LNCaP clone FGC (cell line): ENCODE measurements at regions not wholly inside any gene's neighbourhood (a gene's known extent, or its start where the extent isn't known, plus 50 kb on each side); places are given as distances from the start of the nearest gene placed in this dataset.

Experiments used
- DNase-seq: peaks from one replicate; pipeline ENCODE4 v3.0.0-alpha.2; 2011; ENCODE audit warnings: low read depth
- H3K4me3 ChIP-seq: 2 replicates; pipeline ENCODE4 v1.5.1; 2011; ENCODE audit warnings: mild to moderate bottlenecking, low read depth, low read length, control low read depth
- TF ChIP-seq, protein P1 (sequence below): IDR thresholded peaks from 2 replicates; pipeline ENCODE4 v1.5.1; 2012; ENCODE audit warnings: mild to moderate bottlenecking; ENCODE audit not compliant: control insufficient read depth, insufficient read depth; ENCODE audit errors: extremely low read depth

DNA sequence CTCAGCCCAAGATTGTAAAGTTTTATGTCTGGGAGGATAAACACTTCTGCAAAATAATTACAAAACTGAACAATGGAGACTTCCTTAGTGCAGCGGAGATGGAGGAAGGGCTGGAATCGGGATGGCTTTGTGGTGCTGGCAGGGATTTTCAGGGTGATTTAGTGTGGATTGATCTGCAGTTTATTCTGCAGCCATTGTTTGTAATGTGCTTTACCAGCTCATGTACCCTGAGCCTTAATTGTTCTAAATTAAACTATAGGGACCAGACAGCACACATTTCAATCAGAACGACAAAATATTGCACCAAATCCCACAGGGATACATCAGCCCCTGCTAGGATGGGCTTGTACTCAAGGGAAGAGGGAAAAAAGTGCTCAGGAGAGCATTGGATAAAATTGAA is 103.2 kb upstream of the ONECUT1 start:
- TF ChIP-seq, protein P1, sequence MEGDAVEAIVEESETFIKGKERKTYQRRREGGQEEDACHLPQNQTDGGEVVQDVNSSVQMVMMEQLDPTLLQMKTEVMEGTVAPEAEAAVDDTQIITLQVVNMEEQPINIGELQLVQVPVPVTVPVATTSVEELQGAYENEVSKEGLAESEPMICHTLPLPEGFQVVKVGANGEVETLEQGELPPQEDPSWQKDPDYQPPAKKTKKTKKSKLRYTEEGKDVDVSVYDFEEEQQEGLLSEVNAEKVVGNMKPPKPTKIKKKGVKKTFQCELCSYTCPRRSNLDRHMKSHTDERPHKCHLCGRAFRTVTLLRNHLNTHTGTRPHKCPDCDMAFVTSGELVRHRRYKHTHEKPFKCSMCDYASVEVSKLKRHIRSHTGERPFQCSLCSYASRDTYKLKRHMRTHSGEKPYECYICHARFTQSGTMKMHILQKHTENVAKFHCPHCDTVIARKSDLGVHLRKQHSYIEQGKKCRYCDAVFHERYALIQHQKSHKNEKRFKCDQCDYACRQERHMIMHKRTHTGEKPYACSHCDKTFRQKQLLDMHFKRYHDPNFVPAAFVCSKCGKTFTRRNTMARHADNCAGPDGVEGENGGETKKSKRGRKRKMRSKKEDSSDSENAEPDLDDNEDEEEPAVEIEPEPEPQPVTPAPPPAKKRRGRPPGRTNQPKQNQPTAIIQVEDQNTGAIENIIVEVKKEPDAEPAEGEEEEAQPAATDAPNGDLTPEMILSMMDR: no peak
- H3K4me3 ChIP-seq: no peak overlapping the region
- DNase-seq: no peak

DNA sequence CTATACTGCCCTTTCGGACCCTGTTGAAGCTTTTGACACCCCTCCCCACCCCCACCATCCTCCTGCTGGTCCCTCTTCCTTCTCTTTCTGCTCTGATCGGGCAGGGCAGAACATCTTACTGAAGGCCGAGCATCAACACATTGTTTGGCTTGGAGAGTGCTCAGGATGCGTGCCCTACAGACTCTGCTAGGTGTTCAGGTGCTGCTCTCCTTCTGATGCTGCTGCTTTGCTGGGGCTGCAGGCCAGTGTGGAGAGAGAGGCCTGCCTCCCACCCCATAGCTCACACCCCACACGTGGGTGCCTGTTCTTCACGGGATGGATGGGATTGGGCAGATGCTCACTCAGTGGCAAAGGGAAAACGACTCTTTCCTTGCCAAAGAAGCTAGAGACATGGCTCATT is 89.8 kb upstream of the ONECUT1 start:
- H3K4me3 ChIP-seq: no peak overlapping the region
- no peak for DNase-seq
- TF ChIP-seq, protein P1: no peak

DNA sequence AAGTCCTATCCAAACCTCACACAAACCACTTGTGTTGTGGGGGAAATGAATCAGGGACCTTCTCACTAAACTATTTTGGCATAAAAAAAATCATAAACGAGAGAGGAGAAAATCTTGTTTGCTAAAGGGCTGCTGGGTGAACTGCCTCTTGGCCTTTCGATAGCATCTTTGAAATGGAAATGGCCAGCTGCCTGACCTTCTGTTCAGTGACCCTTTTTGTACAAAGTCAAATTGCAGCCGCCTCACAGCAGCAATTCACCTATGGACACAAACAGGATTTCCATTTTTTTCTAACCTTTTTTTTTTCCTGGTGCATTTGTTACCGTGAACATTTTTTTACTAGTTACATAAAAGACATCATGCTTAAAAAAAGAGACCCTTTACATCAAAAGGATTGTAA is 89.0 kb upstream of the ONECUT1 start:
- H3K4me3 ChIP-seq: no peak overlapping the region
- no peak for DNase-seq
- TF ChIP-seq, protein P1: no peak

DNA sequence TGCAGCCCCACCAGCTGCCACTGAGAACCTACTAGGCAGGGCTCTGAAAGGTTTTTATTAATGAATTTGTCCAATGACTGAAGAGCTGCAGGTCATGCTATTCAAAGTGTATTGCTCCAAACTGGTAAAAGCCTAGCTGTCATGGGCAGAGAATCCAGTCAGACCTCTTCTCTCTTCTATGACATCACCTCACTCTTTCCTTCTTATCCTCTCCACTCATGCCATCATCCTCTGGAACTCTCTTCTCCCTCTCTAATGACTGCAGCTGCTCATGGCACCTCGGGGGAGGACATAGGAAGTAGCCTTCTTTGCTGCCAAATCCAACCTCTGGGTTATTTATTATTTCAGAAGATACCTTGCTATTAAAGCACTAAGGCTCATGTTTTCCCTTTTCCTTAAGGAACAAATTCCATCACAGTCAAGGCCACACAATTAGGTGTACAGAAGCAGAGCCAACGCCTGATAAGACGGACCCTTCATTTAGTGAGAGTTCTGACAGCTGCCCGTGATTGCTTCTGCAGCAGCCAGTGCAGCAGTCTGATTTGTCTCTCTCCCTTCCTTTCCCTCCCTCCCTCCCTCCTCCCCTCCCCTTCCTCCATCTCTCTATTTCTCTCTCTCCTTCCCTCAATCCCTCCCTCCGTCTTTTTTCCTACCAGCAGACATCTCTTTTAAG is 87.0 kb upstream of the ONECUT1 start:
- DNase-seq: no peak
- TF ChIP-seq, protein P1: no peak
- no peak overlapping the region for H3K4me3 ChIP-seq

DNA sequence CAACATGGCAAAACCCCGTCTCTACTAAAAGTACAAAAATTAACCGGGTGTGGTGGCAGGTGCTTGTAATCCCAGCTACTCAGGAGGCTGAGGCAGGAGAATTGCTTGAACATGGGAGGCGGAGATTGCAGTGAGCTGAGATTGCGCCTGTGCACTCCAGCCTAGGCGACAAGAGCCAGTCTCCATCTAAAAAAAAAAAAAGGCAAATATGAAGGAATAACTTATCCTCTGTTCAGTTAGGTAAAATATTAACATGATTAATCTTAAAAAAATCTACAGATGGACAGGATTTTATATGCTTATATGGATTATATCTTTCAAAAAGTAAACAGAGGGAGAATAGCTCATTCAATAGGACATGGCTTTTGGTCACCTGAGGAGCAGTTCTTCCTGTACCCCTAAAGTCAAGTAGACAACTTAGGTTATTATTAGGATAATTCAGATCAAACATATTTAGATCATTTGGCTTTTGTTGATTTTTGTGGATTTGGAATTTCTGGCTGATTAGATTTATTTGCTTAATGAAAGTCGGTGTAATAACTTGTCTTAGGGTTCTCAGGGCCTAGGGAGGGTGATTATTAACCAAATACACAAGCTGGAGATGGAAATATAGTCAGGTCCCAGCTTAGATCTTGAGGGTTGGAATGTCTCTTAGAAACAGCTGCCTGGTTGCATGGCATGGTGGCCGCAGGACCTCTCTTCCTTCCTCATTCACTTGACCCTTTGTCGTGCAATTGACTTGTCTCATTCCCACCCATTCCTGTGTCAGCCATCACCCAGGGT is 82.1 kb upstream of the ONECUT1 start:
- TF ChIP-seq, protein P1: no peak
- DNase-seq: no peak
- no peak overlapping the region for H3K4me3 ChIP-seq

DNA sequence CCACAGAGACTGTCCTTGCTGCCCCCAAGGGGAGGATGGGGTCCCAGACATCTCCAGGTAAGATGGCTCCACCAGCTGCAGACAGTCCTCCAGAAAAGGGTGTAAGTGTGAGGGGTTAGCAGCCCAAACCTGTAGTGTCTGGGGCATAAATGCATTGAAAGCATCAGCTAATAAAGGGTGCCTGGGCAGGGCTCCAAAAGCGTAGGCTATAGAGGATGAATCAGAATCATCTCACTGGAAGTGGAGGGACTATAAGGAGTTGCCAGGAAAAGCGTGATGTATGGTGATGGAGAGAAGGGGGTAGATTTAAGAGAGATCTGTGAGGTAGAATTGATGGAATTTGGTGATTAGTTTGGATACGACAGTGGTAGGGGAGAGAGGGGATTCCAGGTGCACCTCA is 79.9 kb upstream of the ONECUT1 start:
- DNase-seq: no peak
- no peak overlapping the region for H3K4me3 ChIP-seq
- TF ChIP-seq, protein P1: no peak
